Inferior parietal cortex (tissue), 1 donor: ENCODE measurements at regions not wholly inside any gene's neighbourhood (a gene's known extent, or its start where the extent isn't known, plus 50 kb on each side); places are given as distances from the start of the nearest gene placed in this dataset.
A peak's percentile ranks its signal among the peaks of the same experiment; 100 is the strongest.
"Not testable (repeated sequence)": the region's sequence is repeated elsewhere in the genome, so short reads cannot be mapped to it uniquely, and the experiment has no call there.

Source experiments
- DNase-seq: peaks from one replicate; pipeline ENCODE4 v3.0.0-alpha.2; 2016; ENCODE audit errors: extremely low spot score

- peak; percentile 42 for DNase-seq
Measured at GRCh38 chr7:34486371-34486770, 171.6 kb upstream of the NPSR1 start.

- DNase-seq, result no peak
Measured at GRCh38 chr7:34487391-34488115, 170.5 kb upstream of the NPSR1 start.

GRCh38 chr7:34488766-34489165 is 169.3 kb upstream of the NPSR1 start:
- DNase-seq, result no peak

- no peak for DNase-seq
Measured at GRCh38 chr7:34491899-34492298, 166.1 kb upstream of the NPSR1 start.

- no peak for DNase-seq
Measured at GRCh38 chr7:34493752-34494151, 164.3 kb upstream of the NPSR1 start.

GRCh38 chr7:34497153-34497777 is 160.8 kb upstream of the NPSR1 start:
- DNase-seq, result no peak

GRCh38 chr7:34501156-34501555 is 156.9 kb upstream of the NPSR1 start:
- peak; percentile 31 for DNase-seq

- no peak for DNase-seq
Measured at GRCh38 chr7:34507191-34507590, 150.8 kb upstream of the NPSR1 start.

- DNase-seq, result no peak
Measured at GRCh38 chr7:34523226-34523918, 134.6 kb upstream of the NPSR1 start.

GRCh38 chr7:34530259-34530658 is 127.8 kb upstream of the NPSR1 start:
- DNase-seq, result no peak

GRCh38 chr7:34539003-34539402 is 119.0 kb upstream of the NPSR1 start:
- no peak for DNase-seq

- no peak for DNase-seq
Measured at GRCh38 chr7:34544621-34545020, 113.4 kb upstream of the NPSR1 start.

GRCh38 chr7:34550996-34551395 is 107.0 kb upstream of the NPSR1 start:
- DNase-seq, result no peak

- DNase-seq, result no peak
Measured at GRCh38 chr7:34552502-34552901, 105.5 kb upstream of the NPSR1 start.

GRCh38 chr7:34558022-34558421 is 100.0 kb upstream of the NPSR1 start:
- DNase-seq, result no peak

- DNase-seq, result no peak
Measured at GRCh38 chr7:34564091-34564490, 93.9 kb upstream of the NPSR1 start.

- no peak for DNase-seq
Measured at GRCh38 chr7:34567906-34568305, 90.1 kb upstream of the NPSR1 start.

GRCh38 chr7:34569975-34570699 is 87.9 kb upstream of the NPSR1 start:
- no peak for DNase-seq

GRCh38 chr7:34575006-34575405 is 83.0 kb upstream of the NPSR1 start:
- no peak for DNase-seq

GRCh38 chr7:34577934-34578333 is 80.1 kb upstream of the NPSR1 start:
- DNase-seq, result not testable (repeated sequence)

- DNase-seq, result not testable (repeated sequence)
Measured at GRCh38 chr7:34581698-34582097, 76.3 kb upstream of the NPSR1 start.

- no peak for DNase-seq
Measured at GRCh38 chr7:34584526-34584925, 73.5 kb upstream of the NPSR1 start.
